ENCODE measurements at regions not wholly inside any gene's neighbourhood (a gene's known extent, or its start where the extent isn't known, plus 50 kb on each side); places are given as distances from the start of the nearest gene placed in this dataset.

GRCh38 chr2:53188851-53189510 lies 578.6 kb upstream of the CHAC2 start:
- POLR2A ChIA-PET (ENCODE audit: low non-redundant PET), result no interaction called here
- no peak for DNase-seq (ENCODE audit: low spot score)
- no peak overlapping the region for H3K27ac ChIP-seq
- no peak for TF ChIP-seq CTCF (conservative IDR thresholded peaks at IDR 0.05; ENCODE audit: low read depth)
- CTCF ChIA-PET, result interaction anchor here (0.7 kb wide), 1 partner anchor 53 kb away, joined by 3 read pairs; no protein-coding TSS in a partner anchor

GRCh38 chr2:53183581-53183980 lies 584.0 kb upstream of the CHAC2 start:
- ChIA-PET CTCF (no interaction called here), POLR2A (ENCODE audit: low non-redundant PET) (no interaction called here)
- no peak overlapping the region for H3K27ac ChIP-seq
- DNase-seq (ENCODE audit: low spot score), result no peak
- TF ChIP-seq CTCF (conservative IDR thresholded peaks at IDR 0.05; ENCODE audit: low read depth), result no peak

- no peak for TF ChIP-seq CTCF (conservative IDR thresholded peaks at IDR 0.05; ENCODE audit: low read depth)
- no peak for DNase-seq (ENCODE audit: low spot score)
- CTCF ChIA-PET, result no interaction called here
Measured at GRCh38 chr2:53182601-53183000, 585.0 kb upstream of the CHAC2 start.

GRCh38 chr2:53181759-53182158 lies 585.8 kb upstream of the CHAC2 start:
- ChIA-PET POLR2A (ENCODE audit: low non-redundant PET) (no interaction called here), CTCF (interaction anchor here (0.7 kb wide), 1 partner anchor 325 kb away, joined by 3 read pairs; no protein-coding TSS in a partner anchor)
- H3K27ac ChIP-seq, result no peak overlapping the region
- no peak for TF ChIP-seq CTCF (conservative IDR thresholded peaks at IDR 0.05; ENCODE audit: low read depth)
- no peak for DNase-seq (ENCODE audit: low spot score)

More at GRCh38 chr2:53182601-53183000, 585.0 kb upstream of the CHAC2 start:
- POLR2A ChIA-PET (ENCODE audit: low non-redundant PET), result no interaction called here
- H3K27ac ChIP-seq, result no peak overlapping the region

GRCh38 chr2:53177327-53177726 lies 590.3 kb upstream of the CHAC2 start:
- ChIA-PET POLR2A (ENCODE audit: low non-redundant PET) (no interaction called here), CTCF (interaction anchor here (0.6 kb wide), 1 partner anchor 42 kb away, joined by 3 read pairs; no protein-coding TSS in a partner anchor)
- no peak for TF ChIP-seq CTCF (conservative IDR thresholded peaks at IDR 0.05; ENCODE audit: low read depth)
- no peak for DNase-seq (ENCODE audit: low spot score)
- no peak overlapping the region for H3K27ac ChIP-seq

GRCh38 chr2:53174539-53174938 lies 593.1 kb upstream of the CHAC2 start:
- DNase-seq (ENCODE audit: low spot score), result no peak
- POLR2A ChIA-PET (ENCODE audit: low non-redundant PET), result no interaction called here
- no peak for TF ChIP-seq CTCF (conservative IDR thresholded peaks at IDR 0.05; ENCODE audit: low read depth)
- no peak overlapping the region for H3K27ac ChIP-seq
- CTCF ChIA-PET, result no interaction called here
